Liver (tissue), 3 donors: ENCODE measurements at regions not wholly inside any gene's neighbourhood (a gene's known extent, or its start where the extent isn't known, plus 50 kb on each side); places are given as distances from the start of the nearest gene placed in this dataset.

ENCODE experiments used
- CTCF ChIP-seq: fragments of 150-350 bp; IDR thresholded peaks from 2 replicates; pipeline ENCODE4 v1.5.1; 2017; ENCODE audit warnings: improper control_type of control experiment, low read depth, low read length; ENCODE audit not compliant: missing input control
- FOXA1 ChIP-seq: IDR thresholded peaks from 2 replicates; pipeline ENCODE4 v1.6.1; 2016; ENCODE audit warnings: antibody characterized with exemption
- GABPA ChIP-seq, 2 donors: IDR thresholded peaks in 1 of 2; conservative IDR thresholded peaks in 1 of 2; 2 replicates each; pipeline ENCODE4 v1.6.1; 2016; ENCODE audit warnings: antibody characterized with exemption in 2 of 2, mild to moderate bottlenecking in 1 of 2, moderate library complexity in 1 of 2
- HNF4A ChIP-seq, 2 donors: conservative IDR thresholded peaks; 2 replicates each; pipeline ENCODE4 v1.6.1; 2016; ENCODE audit warnings: antibody characterized with exemption in 2 of 2, mild to moderate bottlenecking in 2 of 2
- JUND ChIP-seq, 2 donors: IDR thresholded peaks; 2 replicates each; pipeline ENCODE4 v1.6.1; 2016; ENCODE audit warnings: antibody characterized with exemption in 2 of 2
- MAX ChIP-seq: IDR thresholded peaks from 2 replicates; pipeline ENCODE4 v1.6.1; 2016; ENCODE audit warnings: antibody characterized with exemption
- RAD21 ChIP-seq, 2 donors: IDR thresholded peaks; 2 replicates each; pipeline ENCODE4 v1.6.1; 2016; ENCODE audit warnings: antibody characterized with exemption in 2 of 2, mild to moderate bottlenecking in 2 of 2
- REST ChIP-seq: IDR thresholded peaks from 2 replicates; pipeline ENCODE4 v1.6.1; 2016; ENCODE audit warnings: antibody characterized with exemption, mild to moderate bottlenecking
- RXRA ChIP-seq, 2 donors: IDR thresholded peaks; 2 replicates each; pipeline ENCODE4 v1.6.1; 2017 to 2018; ENCODE audit warnings: antibody characterized with exemption in 2 of 2, mild to moderate bottlenecking in 1 of 2
- SP1 ChIP-seq: IDR thresholded peaks from 2 replicates; pipeline ENCODE4 v1.6.1; 2018; ENCODE audit warnings: antibody characterized with exemption, mild to moderate bottlenecking
- TAF1 ChIP-seq: conservative IDR thresholded peaks from 2 replicates; pipeline ENCODE4 v1.6.1; 2016; ENCODE audit warnings: antibody characterized with exemption, mild to moderate bottlenecking
- YY1 ChIP-seq: IDR thresholded peaks from 2 replicates; pipeline ENCODE4 v1.6.1; 2016; ENCODE audit warnings: antibody characterized with exemption, mild to moderate bottlenecking
- ZBTB33 ChIP-seq: IDR thresholded peaks from 2 replicates; pipeline ENCODE4 v1.6.1; 2016; ENCODE audit warnings: antibody characterized with exemption
- donor health status: healthy.
- donor health status: healthy.

- TF ChIP-seq GABPA (IDR thresholded peaks at IDR 0.05 in 1 of 2, conservative IDR thresholded peaks at IDR 0.05 in 1 of 2): no peak
- TF ChIP-seq CTCF: no peak
- no peak for TF ChIP-seq REST
- no peak for TF ChIP-seq JUND (IDR thresholded peaks at IDR 0.05)
- no peak for TF ChIP-seq YY1
- TF ChIP-seq RXRA (IDR thresholded peaks at IDR 0.05): no peak
- no peak for TF ChIP-seq RAD21 (IDR thresholded peaks at IDR 0.05)
- no peak for TF ChIP-seq TAF1
- no peak for TF ChIP-seq ZBTB33
- TF ChIP-seq MAX: no peak
- no peak for TF ChIP-seq SP1
- TF ChIP-seq FOXA1: no peak
- TF ChIP-seq HNF4A (conservative IDR thresholded peaks at IDR 0.05): no peak
Observed at GRCh38 chr2:147463881-147464520, 380.8 kb upstream of the ACVR2A start.
